22Rv1 (cell line): ENCODE measurements at regions not wholly inside any gene's neighbourhood (a gene's known extent, or its start where the extent isn't known, plus 50 kb on each side); places are given as distances from the start of the nearest gene placed in this dataset.

Experiments
- H3K27ac ChIP-seq: fragments of 450-650 bp; 2 replicates; pipeline ENCODE4 v1.5.1; 2017
- ZFX ChIP-seq: fragments of 450-650 bp; IDR thresholded peaks from 2 replicates; pipeline ENCODE4 v1.6.1; 2017; ENCODE audit warnings: antibody characterized with exemption, borderline replicate concordance
- TF ChIP-seq, protein P1 (sequence below): fragments of 450-650 bp; IDR thresholded peaks from 2 replicates; pipeline ENCODE4 v1.5.1; 2017; ENCODE audit warnings: mild to moderate bottlenecking

DNA sequence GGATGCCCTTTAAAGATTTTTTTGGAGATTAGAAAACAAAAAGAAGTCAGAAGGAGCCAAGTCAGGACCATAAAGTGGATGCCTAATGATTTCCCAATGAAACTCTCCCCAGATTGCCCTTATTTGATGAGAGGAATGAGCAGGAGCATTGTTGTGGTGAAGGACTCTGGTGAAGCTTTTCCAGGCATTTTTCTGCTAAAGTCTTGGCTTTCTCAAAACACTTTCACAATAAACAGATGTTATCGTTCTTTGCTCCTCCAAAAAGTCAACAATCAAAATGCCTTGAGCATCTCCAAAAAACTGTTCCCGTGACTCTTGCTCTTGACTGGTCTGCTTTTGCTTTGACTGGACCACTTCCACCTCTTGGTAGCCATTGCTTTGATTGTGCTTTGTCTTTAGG lies 121.8 kb downstream of the CAAP1 start:
- TF ChIP-seq, protein P1, sequence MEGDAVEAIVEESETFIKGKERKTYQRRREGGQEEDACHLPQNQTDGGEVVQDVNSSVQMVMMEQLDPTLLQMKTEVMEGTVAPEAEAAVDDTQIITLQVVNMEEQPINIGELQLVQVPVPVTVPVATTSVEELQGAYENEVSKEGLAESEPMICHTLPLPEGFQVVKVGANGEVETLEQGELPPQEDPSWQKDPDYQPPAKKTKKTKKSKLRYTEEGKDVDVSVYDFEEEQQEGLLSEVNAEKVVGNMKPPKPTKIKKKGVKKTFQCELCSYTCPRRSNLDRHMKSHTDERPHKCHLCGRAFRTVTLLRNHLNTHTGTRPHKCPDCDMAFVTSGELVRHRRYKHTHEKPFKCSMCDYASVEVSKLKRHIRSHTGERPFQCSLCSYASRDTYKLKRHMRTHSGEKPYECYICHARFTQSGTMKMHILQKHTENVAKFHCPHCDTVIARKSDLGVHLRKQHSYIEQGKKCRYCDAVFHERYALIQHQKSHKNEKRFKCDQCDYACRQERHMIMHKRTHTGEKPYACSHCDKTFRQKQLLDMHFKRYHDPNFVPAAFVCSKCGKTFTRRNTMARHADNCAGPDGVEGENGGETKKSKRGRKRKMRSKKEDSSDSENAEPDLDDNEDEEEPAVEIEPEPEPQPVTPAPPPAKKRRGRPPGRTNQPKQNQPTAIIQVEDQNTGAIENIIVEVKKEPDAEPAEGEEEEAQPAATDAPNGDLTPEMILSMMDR = no peak
- TF ChIP-seq ZFX = no peak
- no peak overlapping the region for H3K27ac ChIP-seq

GRCh38 chr9:26768145-26768544 lies 124.5 kb downstream of the CAAP1 start:
- H3K27ac ChIP-seq = no peak overlapping the region
- TF ChIP-seq ZFX = no peak
- TF ChIP-seq, protein P1 = no peak

DNA sequence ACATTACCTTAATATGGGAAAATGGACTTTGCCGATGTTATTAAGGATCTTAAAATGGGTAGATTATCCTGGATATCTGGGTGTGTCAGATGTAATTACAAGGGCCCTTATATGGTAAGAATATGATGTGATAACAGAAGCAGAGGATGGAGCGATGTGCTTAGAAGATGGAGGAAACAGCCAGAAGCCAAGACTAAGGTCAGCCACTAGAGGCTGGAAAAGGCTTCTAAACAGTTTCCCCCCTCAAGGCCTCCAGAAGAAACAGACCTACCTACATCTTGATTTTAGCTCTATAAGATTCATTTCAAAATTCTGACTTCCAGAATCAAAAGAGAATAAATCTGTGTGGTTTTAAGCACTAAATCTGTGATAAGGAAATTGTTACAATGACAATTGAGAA lies 131.9 kb downstream of the CAAP1 start:
- H3K27ac ChIP-seq = no peak overlapping the region
- TF ChIP-seq, protein P1 = no peak
- no peak for TF ChIP-seq ZFX

DNA sequence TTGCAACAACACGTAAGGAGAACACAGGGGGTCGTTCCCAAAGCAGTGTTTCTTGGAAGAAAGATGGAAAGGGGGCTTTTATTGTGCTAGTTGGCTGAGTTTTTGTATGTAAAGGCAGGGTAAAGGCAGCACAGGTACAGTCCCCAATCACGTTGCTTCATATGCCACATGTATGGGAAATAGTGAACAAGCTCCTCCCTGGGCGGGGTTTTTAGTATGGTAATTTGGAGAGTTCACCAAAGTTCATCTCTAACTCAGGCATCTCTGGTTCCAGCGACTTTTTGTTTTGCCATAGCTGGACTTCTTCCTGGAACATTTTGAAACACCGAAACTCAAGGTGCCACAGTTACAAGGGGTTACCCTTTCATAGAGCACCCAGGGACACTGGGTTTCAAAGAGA lies 133.9 kb downstream of the CAAP1 start:
- TF ChIP-seq, protein P1 = no peak
- TF ChIP-seq ZFX = no peak
- H3K27ac ChIP-seq = no peak overlapping the region

- H3K27ac ChIP-seq = no peak overlapping the region
- TF ChIP-seq ZFX = no peak
- TF ChIP-seq, protein P1 = no peak
These were observed 135.7 kb downstream of the CAAP1 start for GRCh38 chr9:26756881-26757280.

DNA sequence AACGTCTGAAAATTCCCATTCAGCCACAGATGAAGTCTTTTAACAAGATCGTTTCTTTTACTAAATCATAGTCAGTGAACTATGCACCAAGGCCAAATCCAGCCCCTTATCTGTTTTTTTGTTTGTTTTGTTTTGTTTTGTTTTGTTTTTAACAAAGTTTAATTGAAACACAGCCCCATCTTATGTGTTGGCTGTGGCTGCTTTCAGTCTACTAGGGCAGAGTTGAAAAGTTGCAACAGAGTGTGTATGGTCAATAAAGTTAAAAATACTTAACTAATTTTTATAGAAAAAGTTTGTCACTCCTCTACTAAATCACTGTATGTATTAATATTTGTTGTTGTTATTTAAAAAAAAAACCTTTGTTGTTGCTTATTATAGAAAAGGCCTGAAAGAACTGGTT lies 137.1 kb downstream of the CAAP1 start:
- H3K27ac ChIP-seq = no peak overlapping the region
- TF ChIP-seq ZFX = no peak
- TF ChIP-seq, protein P1 = no peak

DNA sequence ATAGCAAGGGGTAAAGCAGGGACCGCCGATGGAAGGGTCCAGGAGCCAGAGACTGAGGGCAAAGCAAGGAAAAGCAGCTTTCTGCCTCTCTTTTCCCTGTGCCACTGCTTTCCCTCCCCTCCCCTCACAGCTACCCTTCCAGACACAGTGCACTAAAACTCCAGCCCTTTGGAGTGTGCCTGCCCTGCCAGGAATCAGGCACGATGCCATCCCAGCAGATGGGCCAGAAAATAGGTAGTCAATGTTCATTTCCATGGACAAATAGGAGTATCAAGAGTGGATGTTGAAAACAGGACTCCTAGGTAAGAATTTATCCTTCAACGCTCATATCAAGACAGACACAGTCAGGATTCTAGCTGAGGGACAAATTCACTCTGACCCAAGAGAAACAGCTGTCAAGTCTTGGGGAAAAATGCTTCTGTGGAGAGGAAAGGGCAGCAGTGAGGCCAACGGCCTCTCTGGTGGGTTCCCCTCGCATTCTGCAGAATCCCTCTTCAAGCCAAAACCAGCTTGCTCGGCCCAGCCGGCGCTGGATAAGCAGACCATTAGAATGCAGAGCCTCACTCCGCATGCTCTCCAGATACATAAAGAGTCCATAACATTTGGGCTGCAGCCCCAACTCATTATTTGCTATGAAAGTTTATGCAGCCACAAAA lies 138.0 kb downstream of the CAAP1 start:
- H3K27ac ChIP-seq = no peak overlapping the region
- TF ChIP-seq, protein P1 = no peak
- no peak for TF ChIP-seq ZFX
